Osteoblast (primary cell): ENCODE measurements at regions not wholly inside any gene's neighbourhood (a gene's known extent, or its start where the extent isn't known, plus 50 kb on each side); places are given as distances from the start of the nearest gene placed in this dataset.

ENCODE experiments used
- DNase-seq: peaks from one replicate; pipeline ENCODE4 v3.0.0; 2011; ENCODE audit warnings: low spot score, mixed read lengths; ENCODE audit not compliant: insufficient read length; ENCODE audit errors: missing footprints
- H2AFZ ChIP-seq: 2 replicates; pipeline ENCODE4 v1.6.0; 2011; ENCODE audit warnings: mild to moderate bottlenecking, low read length
- H3K27ac ChIP-seq: 2 replicates; pipeline ENCODE4 v1.5.1; 2011; ENCODE audit warnings: mild to moderate bottlenecking, low read depth, low read length, moderate library complexity
- H3K27me3 ChIP-seq: 2 replicates; pipeline ENCODE4 v1.6.0; 2012; ENCODE audit warnings: mild to moderate bottlenecking, control low read depth, inconsistent platforms, low read length, moderate library complexity; ENCODE audit not compliant: insufficient read depth
- H3K36me3 ChIP-seq: 2 replicates; pipeline ENCODE4 v1.5.1; 2011; ENCODE audit warnings: mild to moderate bottlenecking, low read length, control low read depth, moderate library complexity; ENCODE audit not compliant: insufficient read depth
- H3K4me1 ChIP-seq: 2 replicates; pipeline ENCODE4 v1.5.1; 2011; ENCODE audit warnings: mild to moderate bottlenecking, low read length, control low read depth, moderate library complexity; ENCODE audit not compliant: insufficient read depth
- H3K4me2 ChIP-seq: 2 replicates; pipeline ENCODE4 v1.6.0; 2011; ENCODE audit warnings: mild to moderate bottlenecking, low read length; ENCODE audit not compliant: insufficient read depth
- H3K4me3 ChIP-seq: fragments of 200-600 bp; sonication (generic); 3 replicates; pipeline ENCODE4 v1.5.1; 2012; ENCODE audit warnings: mild to moderate bottlenecking, low read length, inconsistent platforms; ENCODE audit not compliant: insufficient read depth
- H3K79me2 ChIP-seq: 2 replicates; pipeline ENCODE4 v1.6.0; 2012; ENCODE audit warnings: mild to moderate bottlenecking, low read length, control low read depth, inconsistent platforms; ENCODE audit not compliant: insufficient read depth
- H3K9me3 ChIP-seq: 2 replicates; pipeline ENCODE4 v1.5.1; 2011; ENCODE audit warnings: low read depth, low read length, control low read depth
- H4K20me1 ChIP-seq: 2 replicates; pipeline ENCODE4 v1.6.0; 2012; ENCODE audit warnings: mild to moderate bottlenecking, low read length, control low read depth; ENCODE audit not compliant: insufficient read depth
- TF ChIP-seq, protein P1 (sequence below): IDR thresholded peaks from 2 replicates; pipeline ENCODE4 v1.5.1; 2011; ENCODE audit warnings: mild to moderate bottlenecking, low read depth, low read length, moderate library complexity; ENCODE audit errors: extremely low read depth

- Histone ChIP-seq H3K36me3 (no peaks in the 10 kb centered on the region), H2AFZ (no peak overlapping the region), H3K27ac (no peak overlapping the region), H3K27me3 (no peaks in the 10 kb centered on the region), H3K9me3 (no peaks in the 10 kb centered on the region), H3K79me2 (no peaks in the 10 kb centered on the region), H3K4me1 (no peaks in the 10 kb centered on the region), H3K4me3 (no peak overlapping the region), H3K4me2 (no peak overlapping the region), H4K20me1 (no peaks in the 10 kb centered on the region)
- TF ChIP-seq, protein P1, sequence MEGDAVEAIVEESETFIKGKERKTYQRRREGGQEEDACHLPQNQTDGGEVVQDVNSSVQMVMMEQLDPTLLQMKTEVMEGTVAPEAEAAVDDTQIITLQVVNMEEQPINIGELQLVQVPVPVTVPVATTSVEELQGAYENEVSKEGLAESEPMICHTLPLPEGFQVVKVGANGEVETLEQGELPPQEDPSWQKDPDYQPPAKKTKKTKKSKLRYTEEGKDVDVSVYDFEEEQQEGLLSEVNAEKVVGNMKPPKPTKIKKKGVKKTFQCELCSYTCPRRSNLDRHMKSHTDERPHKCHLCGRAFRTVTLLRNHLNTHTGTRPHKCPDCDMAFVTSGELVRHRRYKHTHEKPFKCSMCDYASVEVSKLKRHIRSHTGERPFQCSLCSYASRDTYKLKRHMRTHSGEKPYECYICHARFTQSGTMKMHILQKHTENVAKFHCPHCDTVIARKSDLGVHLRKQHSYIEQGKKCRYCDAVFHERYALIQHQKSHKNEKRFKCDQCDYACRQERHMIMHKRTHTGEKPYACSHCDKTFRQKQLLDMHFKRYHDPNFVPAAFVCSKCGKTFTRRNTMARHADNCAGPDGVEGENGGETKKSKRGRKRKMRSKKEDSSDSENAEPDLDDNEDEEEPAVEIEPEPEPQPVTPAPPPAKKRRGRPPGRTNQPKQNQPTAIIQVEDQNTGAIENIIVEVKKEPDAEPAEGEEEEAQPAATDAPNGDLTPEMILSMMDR: no peak
- DNase-seq: no peak
Observed at GRCh38 chr4:132572210-132572609, 576.9 kb upstream of the PCDH10 start.

- TF ChIP-seq, protein P1: no peak
- H3K27ac ChIP-seq: no peak overlapping the region
- no peak overlapping the region for H3K4me2 ChIP-seq
- H3K4me3 ChIP-seq: no peak overlapping the region
- H4K20me1 ChIP-seq: no peaks in the 10 kb centered on the region
- no peaks in the 10 kb centered on the region for H3K79me2 ChIP-seq
- no peaks in the 10 kb centered on the region for H3K27me3 ChIP-seq
- H3K36me3 ChIP-seq: no peaks in the 10 kb centered on the region
- no peak overlapping the region for H2AFZ ChIP-seq
- no peaks in the 10 kb centered on the region for H3K4me1 ChIP-seq
- H3K9me3 ChIP-seq: peaks cover 3% of the 10 kb centered on the region
- no peak for DNase-seq
Observed at GRCh38 chr4:132587626-132588025, 561.5 kb upstream of the PCDH10 start.

GRCh38 chr4:132592340-132592739 lies 556.8 kb upstream of the PCDH10 start:
- H3K9me3 ChIP-seq: no peaks in the 10 kb centered on the region
- no peak overlapping the region for H2AFZ ChIP-seq
- H4K20me1 ChIP-seq: no peaks in the 10 kb centered on the region
- no peaks in the 10 kb centered on the region for H3K79me2 ChIP-seq
- no peaks in the 10 kb centered on the region for H3K27me3 ChIP-seq
- H3K4me3 ChIP-seq: no peak overlapping the region
- no peak overlapping the region for H3K4me2 ChIP-seq
- no peak for DNase-seq
- no peak overlapping the region for H3K27ac ChIP-seq
- H3K36me3 ChIP-seq: no peaks in the 10 kb centered on the region
- H3K4me1 ChIP-seq: no peaks in the 10 kb centered on the region
- TF ChIP-seq, protein P1: no peak

- H3K79me2 ChIP-seq: no peaks in the 10 kb centered on the region
- no peak overlapping the region for H2AFZ ChIP-seq
- H3K27me3 ChIP-seq: no peaks in the 10 kb centered on the region
- H4K20me1 ChIP-seq: no peaks in the 10 kb centered on the region
- TF ChIP-seq, protein P1: no peak
- no peaks in the 10 kb centered on the region for H3K9me3 ChIP-seq
- H3K4me2 ChIP-seq: no peak overlapping the region
- no peak for DNase-seq
- H3K4me3 ChIP-seq: no peak overlapping the region
- H3K4me1 ChIP-seq: no peaks in the 10 kb centered on the region
- no peaks in the 10 kb centered on the region for H3K36me3 ChIP-seq
- no peak overlapping the region for H3K27ac ChIP-seq
Observed at GRCh38 chr4:132592850-132593249, 556.2 kb upstream of the PCDH10 start.
